Hematopoietic multipotent progenitor cell treated with erythropoietin and hydrocortisone succinate and interleukin-3 and kit ligand, for 17 days (in vitro differentiated cells): ENCODE measurements at regions not wholly inside any gene's neighbourhood (a gene's known extent, or its start where the extent isn't known, plus 50 kb on each side); places are given as distances from the start of the nearest gene placed in this dataset.
"Not testable (repeated sequence)": the region's sequence is repeated elsewhere in the genome, so short reads cannot be mapped to it uniquely, and the experiment has no call there.

Experiments
- DNase-seq: peaks from one replicate; pipeline ENCODE4 v3.0.0-alpha.2; 2015; ENCODE audit warnings: low spot score

GRCh38 chr7:46291601-46292150 lies 370.6 kb upstream of the IGFBP3 start:
- no peak for DNase-seq

- DNase-seq: no peak
These were observed 370.0 kb upstream of the IGFBP3 start for GRCh38 chr7:46291050-46291438.

GRCh38 chr7:46290374-46291049 lies 369.4 kb upstream of the IGFBP3 start:
- DNase-seq: no peak

GRCh38 chr7:46288861-46289260 lies 367.8 kb upstream of the IGFBP3 start:
- no peak for DNase-seq

- DNase-seq: no peak
These were observed 366.9 kb upstream of the IGFBP3 start for GRCh38 chr7:46288010-46288409.

GRCh38 chr7:46286957-46287356 lies 365.9 kb upstream of the IGFBP3 start:
- DNase-seq: no peak

GRCh38 chr7:46286356-46286755 lies 365.3 kb upstream of the IGFBP3 start:
- no peak for DNase-seq

- DNase-seq: no peak
These were observed 364.8 kb upstream of the IGFBP3 start for GRCh38 chr7:46285878-46286277.

GRCh38 chr7:46283852-46284251 lies 362.8 kb upstream of the IGFBP3 start:
- no peak for DNase-seq

- DNase-seq: no peak
These were observed 361.1 kb upstream of the IGFBP3 start for GRCh38 chr7:46282155-46282554.

GRCh38 chr7:46281071-46281470 lies 360.0 kb upstream of the IGFBP3 start:
- DNase-seq: no peak

GRCh38 chr7:46279290-46279689 lies 358.2 kb upstream of the IGFBP3 start:
- no peak for DNase-seq

- DNase-seq: no peak
These were observed 343.6 kb upstream of the IGFBP3 start for GRCh38 chr7:46264646-46265045.

- DNase-seq: not testable (repeated sequence)
These were observed 340.6 kb upstream of the IGFBP3 start for GRCh38 chr7:46261638-46262037.

- DNase-seq: no peak
These were observed 338.9 kb upstream of the IGFBP3 start for GRCh38 chr7:46259947-46260346.

- no peak for DNase-seq
These were observed 336.8 kb upstream of the IGFBP3 start for GRCh38 chr7:46257761-46258448.

GRCh38 chr7:46256870-46257661 lies 336.0 kb upstream of the IGFBP3 start:
- DNase-seq: no peak

- no peak for DNase-seq
These were observed 332.4 kb upstream of the IGFBP3 start for GRCh38 chr7:46253520-46253919.

GRCh38 chr7:46247664-46248063 lies 326.6 kb upstream of the IGFBP3 start:
- no peak for DNase-seq

- DNase-seq: no peak
These were observed 324.6 kb upstream of the IGFBP3 start for GRCh38 chr7:46245586-46246111.

- DNase-seq: no peak
These were observed 323.7 kb upstream of the IGFBP3 start for GRCh38 chr7:46244757-46245156.

GRCh38 chr7:46243406-46243805 lies 322.3 kb upstream of the IGFBP3 start:
- no peak for DNase-seq

GRCh38 chr7:46239846-46240245 lies 318.8 kb upstream of the IGFBP3 start:
- DNase-seq: no peak
